ENCODE measurements at regions not wholly inside any gene's neighbourhood (a gene's known extent, or its start where the extent isn't known, plus 50 kb on each side); places are given as distances from the start of the nearest gene placed in this dataset.

- TF ChIP-seq, protein P1, sequence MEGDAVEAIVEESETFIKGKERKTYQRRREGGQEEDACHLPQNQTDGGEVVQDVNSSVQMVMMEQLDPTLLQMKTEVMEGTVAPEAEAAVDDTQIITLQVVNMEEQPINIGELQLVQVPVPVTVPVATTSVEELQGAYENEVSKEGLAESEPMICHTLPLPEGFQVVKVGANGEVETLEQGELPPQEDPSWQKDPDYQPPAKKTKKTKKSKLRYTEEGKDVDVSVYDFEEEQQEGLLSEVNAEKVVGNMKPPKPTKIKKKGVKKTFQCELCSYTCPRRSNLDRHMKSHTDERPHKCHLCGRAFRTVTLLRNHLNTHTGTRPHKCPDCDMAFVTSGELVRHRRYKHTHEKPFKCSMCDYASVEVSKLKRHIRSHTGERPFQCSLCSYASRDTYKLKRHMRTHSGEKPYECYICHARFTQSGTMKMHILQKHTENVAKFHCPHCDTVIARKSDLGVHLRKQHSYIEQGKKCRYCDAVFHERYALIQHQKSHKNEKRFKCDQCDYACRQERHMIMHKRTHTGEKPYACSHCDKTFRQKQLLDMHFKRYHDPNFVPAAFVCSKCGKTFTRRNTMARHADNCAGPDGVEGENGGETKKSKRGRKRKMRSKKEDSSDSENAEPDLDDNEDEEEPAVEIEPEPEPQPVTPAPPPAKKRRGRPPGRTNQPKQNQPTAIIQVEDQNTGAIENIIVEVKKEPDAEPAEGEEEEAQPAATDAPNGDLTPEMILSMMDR (conservative IDR thresholded peaks at IDR 0.05; ENCODE audit: low read length) = no peak
- no peak for TF ChIP-seq EZH2phosphoT487 (IDR thresholded peaks at IDR 0.05; ENCODE audit: borderline replicate concordance, low read depth, low read length)
Measured at GRCh38 chrX:110964786-110965185, 131.2 kb upstream of the PAK3 start.
